ENCODE measurements at regions not wholly inside any gene's neighbourhood (a gene's known extent, or its start where the extent isn't known, plus 50 kb on each side); places are given as distances from the start of the nearest gene placed in this dataset.

GRCh38 chr6:164926686-164927085 lies 382.7 kb downstream of the C6orf118 start:
- CTCF ChIA-PET: no interaction called here
- WGBS (ENCODE audit: insufficient coverage): no CpG with 5 or more reads among the region's 2 CpGs
- H3K4me1 Mint-ChIP-seq: no peaks in the 10 kb centered on the region

DNA sequence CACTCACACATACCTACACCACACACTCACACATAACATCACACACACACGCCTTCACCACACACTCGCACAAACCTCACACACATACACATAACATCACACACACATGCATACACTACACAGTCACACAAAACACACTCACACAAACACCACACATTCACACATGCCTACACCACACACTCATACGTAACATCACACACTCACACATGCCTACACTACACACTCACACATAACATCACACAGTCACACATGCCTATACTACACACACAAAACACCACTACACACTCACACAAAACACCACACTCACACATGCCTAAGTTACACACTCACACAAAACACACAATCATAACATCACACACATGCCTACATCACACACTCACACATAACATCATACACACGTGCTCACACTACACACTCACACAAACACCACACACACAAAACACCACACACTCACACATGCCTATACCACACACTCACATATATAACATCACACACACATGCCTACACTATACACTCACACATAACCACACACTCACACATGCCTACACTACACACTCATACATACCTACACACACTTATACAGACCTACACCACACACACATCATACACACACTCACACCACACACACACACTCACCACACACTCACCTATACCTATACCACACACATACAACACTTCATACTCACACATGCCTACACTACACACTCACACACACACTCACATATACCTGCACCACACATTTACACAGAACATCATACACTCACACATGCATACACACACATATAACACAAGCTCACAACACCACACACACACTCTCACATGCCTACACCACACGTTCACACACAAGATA lies 383.5 kb downstream of the C6orf118 start:
- no peak overlapping the region for H3K4me3 ChIP-seq (ENCODE audit: control insufficient read depth in 1 of 2, extremely low read depth in 1 of 2, low read length in 1 of 2)
- DNase-seq (no peak), ATAC-seq (replicated peaks in 1 of 4) (no peak)
- H3K27me3 ChIP-seq (replicated peaks in 1 of 2; ENCODE audit: control insufficient read depth in 2 of 2, extremely low read depth in 1 of 2, insufficient read depth in 2 of 2, low read length in 1 of 2): peaks cover 0 to 6% of the 10 kb centered on the region in 2 experiments
- no peaks in the 10 kb centered on the region for H3K27me3 Mint-ChIP-seq
- H3K27ac ChIP-seq (ENCODE audit: low read length): no peak overlapping the region
- no peaks in the 10 kb centered on the region for H3K9me3 Mint-ChIP-seq
- H3K27ac Mint-ChIP-seq: no peak overlapping the region
- H3K9me3 ChIP-seq: no peaks in the 10 kb centered on the region
- no peak overlapping the region for H3K4me3 Mint-ChIP-seq
- H3K36me3 ChIP-seq (ENCODE audit: control insufficient read depth in 2 of 2, extremely low read depth in 1 of 2, insufficient read depth in 1 of 2, low read length in 1 of 2): no peaks in the 10 kb centered on the region
- WGBS (ENCODE audit: insufficient coverage): 86% methylated on average over 5 of the region's 5 CpGs
- CTCF ChIA-PET: no interaction called here
- POLR2A ChIA-PET: no interaction called here
- no peaks in the 10 kb centered on the region for H3K4me1 ChIP-seq (ENCODE audit: control insufficient read depth in 1 of 2, extremely low read depth in 1 of 2, insufficient read depth in 2 of 2, low read length in 2 of 2)
- no peaks in the 10 kb centered on the region for H3K36me3 Mint-ChIP-seq
- no peaks in the 10 kb centered on the region for H3K4me1 Mint-ChIP-seq

More at GRCh38 chr6:164926686-164927085, 382.7 kb downstream of the C6orf118 start:
- Mint-ChIP-seq H3K27me3 (no peaks in the 10 kb centered on the region), H3K4me3 (no peak overlapping the region), H3K9me3 (no peaks in the 10 kb centered on the region), H3K27ac (no peak overlapping the region), H3K36me3 (no peaks in the 10 kb centered on the region)
- POLR2A ChIA-PET: no interaction called here
- ATAC-seq (replicated peaks in 1 of 4): no peak
- H3K4me1 ChIP-seq (ENCODE audit: control insufficient read depth in 1 of 2, extremely low read depth in 1 of 2, insufficient read depth in 2 of 2, low read length in 2 of 2): no peaks in the 10 kb centered on the region
- no peaks in the 10 kb centered on the region for H3K9me3 ChIP-seq
- H3K27ac ChIP-seq (ENCODE audit: low read length): no peak overlapping the region
- H3K27me3 ChIP-seq (replicated peaks in 1 of 2; ENCODE audit: control insufficient read depth in 2 of 2, extremely low read depth in 1 of 2, insufficient read depth in 2 of 2, low read length in 1 of 2): peaks cover 0 to 6% of the 10 kb centered on the region in 2 experiments
- no peaks in the 10 kb centered on the region for H3K36me3 ChIP-seq (ENCODE audit: control insufficient read depth in 2 of 2, extremely low read depth in 1 of 2, insufficient read depth in 1 of 2, low read length in 1 of 2)
- no peak overlapping the region for H3K4me3 ChIP-seq (ENCODE audit: control insufficient read depth in 1 of 2, extremely low read depth in 1 of 2, low read length in 1 of 2)
- DNase-seq: no peak

DNA sequence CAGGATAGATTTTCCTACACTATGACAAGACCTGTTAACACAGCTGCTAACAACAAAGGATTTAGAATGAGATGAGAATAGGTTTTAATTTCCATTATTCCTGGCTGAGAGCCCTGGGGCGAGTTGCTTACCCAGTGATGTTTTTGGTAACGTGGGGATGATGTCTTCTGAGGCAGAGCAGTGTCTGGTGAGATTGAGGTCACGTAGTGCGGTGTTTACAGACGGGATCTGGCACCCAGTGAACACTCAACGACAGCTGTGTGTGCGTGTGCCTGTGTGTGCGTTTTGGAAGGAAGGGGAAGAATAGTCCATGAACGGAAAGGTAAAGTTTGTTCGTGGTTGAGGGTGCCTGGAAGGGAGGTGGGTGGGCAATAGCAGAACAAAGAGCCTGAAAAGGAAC lies 384.7 kb downstream of the C6orf118 start:
- no peaks in the 10 kb centered on the region for H3K4me1 Mint-ChIP-seq
- Histone ChIP-seq H3K4me3 (ENCODE audit: control insufficient read depth in 1 of 2, extremely low read depth in 1 of 2, low read length in 1 of 2) (no peak overlapping the region), H3K36me3 (ENCODE audit: control insufficient read depth in 2 of 2, extremely low read depth in 1 of 2, insufficient read depth in 1 of 2, low read length in 1 of 2) (no peaks in the 10 kb centered on the region), H3K27me3 (replicated peaks in 1 of 2; ENCODE audit: control insufficient read depth in 2 of 2, extremely low read depth in 1 of 2, insufficient read depth in 2 of 2, low read length in 1 of 2) (peaks cover 0 to 6% of the 10 kb centered on the region in 2 experiments), H3K9me3 (no peaks in the 10 kb centered on the region), H3K27ac (ENCODE audit: low read length) (no peak overlapping the region), H3K4me1 (ENCODE audit: control insufficient read depth in 1 of 2, extremely low read depth in 1 of 2, insufficient read depth in 2 of 2, low read length in 2 of 2) (no peaks in the 10 kb centered on the region)
- 63% methylated on average over 9 of the region's 10 CpGs for WGBS (ENCODE audit: insufficient coverage)
- ChIA-PET POLR2A (no interaction called here), CTCF (interaction anchor here in 1 of 2 donors (0.7 kb wide), 1 partner anchor 1368 kb away, joined by 3 read pairs; no protein-coding TSS in a partner anchor)
- ATAC-seq (replicated peaks in 1 of 4): no peak
- no peaks in the 10 kb centered on the region for H3K9me3 Mint-ChIP-seq
- H3K36me3 Mint-ChIP-seq: no peaks in the 10 kb centered on the region
- DNase-seq: no peak
- H3K27me3 Mint-ChIP-seq: peaks cover 0 to 2% of the 10 kb centered on the region in 2 donors
- H3K4me3 Mint-ChIP-seq: no peak overlapping the region
- no peak overlapping the region for H3K27ac Mint-ChIP-seq

GRCh38 chr6:164917211-164917610 lies 392.2 kb downstream of the C6orf118 start:
- Histone ChIP-seq H3K4me1 (ENCODE audit: control insufficient read depth in 1 of 2, extremely low read depth in 1 of 2, insufficient read depth in 2 of 2, low read length in 2 of 2) (no peaks in the 10 kb centered on the region), H3K27ac (ENCODE audit: low read length) (no peak overlapping the region), H3K4me3 (ENCODE audit: control insufficient read depth in 1 of 2, extremely low read depth in 1 of 2, low read length in 1 of 2) (no peak overlapping the region), H3K27me3 (replicated peaks in 1 of 2; ENCODE audit: control insufficient read depth in 2 of 2, extremely low read depth in 1 of 2, insufficient read depth in 2 of 2, low read length in 1 of 2) (no peaks in the 10 kb centered on the region), H3K36me3 (ENCODE audit: control insufficient read depth in 2 of 2, extremely low read depth in 1 of 2, insufficient read depth in 1 of 2, low read length in 1 of 2) (no peaks in the 10 kb centered on the region), H3K9me3 (no peaks in the 10 kb centered on the region)
- no peak overlapping the region for H3K27ac Mint-ChIP-seq
- POLR2A ChIA-PET: interaction anchor here in 1 of 2 donors (0.6 kb wide), 1 partner anchor 13 kb away, joined by 3 read pairs; no protein-coding TSS in a partner anchor
- H3K9me3 Mint-ChIP-seq: peaks cover 0 to 13% (median 8%) of the 10 kb centered on the region in 3 donors
- no peak overlapping the region for H3K4me3 Mint-ChIP-seq
- CTCF ChIA-PET: no interaction called here
- no peaks in the 10 kb centered on the region for H3K36me3 Mint-ChIP-seq
- ATAC-seq (replicated peaks in 1 of 4) (no peak), DNase-seq (no peak)
- no peaks in the 10 kb centered on the region for H3K4me1 Mint-ChIP-seq
- no CpG with 5 or more reads among the region's 1 CpG for WGBS (ENCODE audit: insufficient coverage)
- H3K27me3 Mint-ChIP-seq: peaks cover 0 to 2% of the 10 kb centered on the region in 2 donors

GRCh38 chr6:164916087-164916486 lies 393.3 kb downstream of the C6orf118 start:
- H3K9me3 Mint-ChIP-seq: peaks cover 0 to 13% (median 8%) of the 10 kb centered on the region in 3 donors
- Histone ChIP-seq H3K27me3 (replicated peaks in 1 of 2; ENCODE audit: control insufficient read depth in 2 of 2, extremely low read depth in 1 of 2, insufficient read depth in 2 of 2, low read length in 1 of 2) (no peaks in the 10 kb centered on the region), H3K9me3 (no peaks in the 10 kb centered on the region), H3K27ac (ENCODE audit: low read length) (no peak overlapping the region), H3K36me3 (ENCODE audit: control insufficient read depth in 2 of 2, extremely low read depth in 1 of 2, insufficient read depth in 1 of 2, low read length in 1 of 2) (no peaks in the 10 kb centered on the region), H3K4me3 (ENCODE audit: control insufficient read depth in 1 of 2, extremely low read depth in 1 of 2, low read length in 1 of 2) (no peak overlapping the region), H3K4me1 (ENCODE audit: control insufficient read depth in 1 of 2, extremely low read depth in 1 of 2, insufficient read depth in 2 of 2, low read length in 2 of 2) (no peaks in the 10 kb centered on the region)
- no peak for ATAC-seq (replicated peaks in 1 of 4)
- peaks cover 0 to 2% of the 10 kb centered on the region in 2 donors for H3K27me3 Mint-ChIP-seq
- no CpG with 5 or more reads among the region's 3 CpGs for WGBS (ENCODE audit: insufficient coverage)
- POLR2A ChIA-PET: interaction anchor here in 1 of 2 donors (1.1 kb wide), 1 partner anchor 58 kb away, joined by 3 read pairs; no protein-coding TSS in a partner anchor
- CTCF ChIA-PET: no interaction called here
- H3K4me3 Mint-ChIP-seq: no peak overlapping the region
- no peak overlapping the region for H3K27ac Mint-ChIP-seq
- no peaks in the 10 kb centered on the region for H3K4me1 Mint-ChIP-seq
- DNase-seq: no peak
- H3K36me3 Mint-ChIP-seq: no peaks in the 10 kb centered on the region

GRCh38 chr6:164911873-164912580 lies 397.4 kb downstream of the C6orf118 start:
- no peak overlapping the region for H3K27ac ChIP-seq (ENCODE audit: low read length)
- Mint-ChIP-seq H3K27me3 (no peaks in the 10 kb centered on the region), H3K27ac (no peak overlapping the region), H3K4me3 (no peak overlapping the region), H3K9me3 (peaks cover 0 to 4% (median 3%) of the 10 kb centered on the region in 3 donors), H3K36me3 (no peaks in the 10 kb centered on the region), H3K4me1 (no peaks in the 10 kb centered on the region)
- ChIA-PET CTCF (no interaction called here), POLR2A (no interaction called here)
- H3K27me3 ChIP-seq (replicated peaks in 1 of 2; ENCODE audit: control insufficient read depth in 2 of 2, extremely low read depth in 1 of 2, insufficient read depth in 2 of 2, low read length in 1 of 2): no peaks in the 10 kb centered on the region
- no peaks in the 10 kb centered on the region for H3K36me3 ChIP-seq (ENCODE audit: control insufficient read depth in 2 of 2, extremely low read depth in 1 of 2, insufficient read depth in 1 of 2, low read length in 1 of 2)
- no peaks in the 10 kb centered on the region for H3K9me3 ChIP-seq
- 59% methylated on average over 3 of the region's 6 CpGs for WGBS (ENCODE audit: insufficient coverage)
- DNase-seq: no peak
- no peak overlapping the region for H3K4me3 ChIP-seq (ENCODE audit: control insufficient read depth in 1 of 2, extremely low read depth in 1 of 2, low read length in 1 of 2)
- no peak for ATAC-seq (replicated peaks in 1 of 4)
- H3K4me1 ChIP-seq (ENCODE audit: control insufficient read depth in 1 of 2, extremely low read depth in 1 of 2, insufficient read depth in 2 of 2, low read length in 2 of 2): no peaks in the 10 kb centered on the region

Data from T-cell (primary cell).